ENCODE measurements at regions not wholly inside any gene's neighbourhood (a gene's known extent, or its start where the extent isn't known, plus 50 kb on each side); places are given as distances from the start of the nearest gene placed in this dataset.
"Not testable (repeated sequence)": the region's sequence is repeated elsewhere in the genome, so short reads cannot be mapped to it uniquely, and the experiment has no call there.

DNA sequence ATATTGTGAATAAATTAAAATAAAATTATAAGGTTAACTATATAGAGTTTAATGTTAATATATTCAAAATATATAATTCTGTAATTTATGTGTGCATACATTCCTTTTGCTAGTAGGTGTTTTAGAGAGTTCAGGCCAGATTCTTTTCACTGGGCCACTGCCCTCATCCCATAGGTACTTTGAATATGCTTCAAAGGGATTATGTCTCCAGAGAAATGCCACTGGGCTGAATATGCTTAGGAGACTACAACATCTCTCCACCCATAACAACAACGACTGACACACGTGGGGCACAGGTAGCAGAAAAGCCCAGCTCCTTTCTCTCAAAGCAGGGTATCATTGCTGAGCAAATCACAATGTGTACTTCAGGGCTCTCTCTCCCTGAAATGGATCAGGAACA lies 290.9 kb upstream of the TACR3 start:
- DNase-seq (ENCODE audit: extremely low read depth, low read depth, low spot score): no peak

DNA sequence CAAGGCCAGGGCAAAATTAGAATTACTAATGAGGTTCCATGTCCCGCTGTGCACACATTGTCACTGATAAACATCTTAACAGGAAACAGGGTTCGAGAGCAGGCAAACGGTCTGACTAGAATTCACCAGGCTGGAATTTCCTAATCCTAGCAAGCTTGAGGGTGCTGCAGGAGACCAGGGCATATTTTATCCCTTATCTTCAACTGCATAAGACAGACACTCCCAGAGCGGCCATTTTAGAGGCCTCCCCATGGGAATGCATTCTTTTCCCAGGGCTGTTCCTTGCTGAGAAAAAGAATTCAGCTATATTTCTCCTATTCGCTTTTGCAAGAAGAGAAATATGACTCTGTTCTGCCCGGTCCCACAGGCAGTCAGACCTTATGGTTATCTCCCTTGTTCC lies 282.5 kb upstream of the TACR3 start:
- DNase-seq (ENCODE audit: extremely low read depth, low read depth, low spot score): not testable (repeated sequence)

DNA sequence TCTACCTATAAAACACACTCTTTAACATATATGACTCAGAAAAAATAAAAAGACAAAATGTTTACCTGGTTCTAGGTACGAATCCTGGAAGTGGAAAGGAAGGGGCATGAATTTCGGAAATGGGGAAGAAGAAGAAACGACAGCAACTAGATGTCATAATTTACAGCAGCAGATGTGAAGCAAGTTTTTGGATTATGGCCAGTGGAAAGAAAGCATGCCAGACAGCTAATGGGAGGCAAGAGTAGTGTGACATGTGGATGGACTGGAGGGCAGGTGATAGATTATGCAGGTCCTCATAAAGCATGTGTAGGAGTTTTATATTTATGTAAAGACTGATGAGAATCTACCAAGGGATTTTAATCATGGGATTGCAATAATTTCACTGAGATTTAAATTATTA lies 279.0 kb upstream of the TACR3 start:
- no peak for DNase-seq (ENCODE audit: extremely low read depth, low read depth, low spot score)

DNA sequence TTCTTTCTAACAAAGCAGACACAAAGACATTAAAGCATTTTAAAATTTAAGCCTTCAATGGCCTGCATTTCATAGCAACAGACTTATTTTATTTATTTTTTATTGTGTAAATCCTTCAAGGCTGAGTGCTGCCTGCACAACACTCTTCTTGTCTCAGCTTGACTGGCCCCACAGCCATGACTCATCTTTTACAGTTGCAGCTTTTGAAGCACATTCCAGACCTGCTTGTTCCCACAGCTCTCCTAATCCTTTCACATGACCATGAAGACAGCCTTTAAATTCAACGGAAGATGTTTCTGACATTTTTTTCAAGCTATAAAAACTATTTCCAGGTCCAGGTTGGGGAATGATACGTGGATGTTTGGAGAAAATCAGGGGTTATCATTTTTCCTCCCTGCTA lies 276.9 kb upstream of the TACR3 start:
- no peak for DNase-seq (ENCODE audit: extremely low read depth, low read depth, low spot score)

DNA sequence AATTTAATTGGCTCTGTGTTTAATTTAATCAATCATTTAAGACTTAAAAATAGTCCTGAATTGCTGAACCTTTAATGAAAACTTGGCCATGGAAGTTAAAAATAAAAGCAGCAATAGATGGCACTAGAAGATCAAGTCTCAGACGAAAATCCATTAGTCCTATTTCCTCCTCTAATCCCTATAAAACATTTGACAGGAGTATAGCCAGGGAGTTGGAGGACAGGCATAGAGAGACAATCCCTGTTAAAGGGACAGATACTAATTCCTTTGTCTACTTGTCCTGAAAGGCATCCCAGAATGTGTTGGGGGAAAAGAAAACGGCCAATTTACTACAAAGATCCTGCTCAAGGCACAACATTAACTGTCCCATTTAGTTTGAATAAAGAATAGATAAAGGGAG lies 276.3 kb upstream of the TACR3 start:
- no peak for DNase-seq (ENCODE audit: extremely low read depth, low read depth, low spot score)

DNA sequence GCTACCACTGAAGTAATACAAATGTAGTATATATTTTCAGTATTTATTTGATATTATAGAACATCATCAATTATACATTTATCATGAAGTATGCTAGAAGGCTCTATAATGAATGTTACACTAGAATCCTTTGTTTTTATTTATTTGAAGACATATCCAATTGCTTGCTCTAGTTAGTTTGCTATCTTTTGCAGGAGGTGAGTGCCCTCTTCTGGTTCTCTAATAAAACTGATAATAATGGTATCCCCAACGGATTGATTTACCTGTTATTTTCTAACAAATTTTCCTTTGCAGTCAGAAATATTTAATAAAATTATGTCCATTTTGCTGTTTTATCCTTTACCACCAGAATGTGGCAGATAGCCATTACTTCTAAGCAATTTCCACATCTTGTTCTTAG lies 274.3 kb upstream of the TACR3 start:
- DNase-seq (ENCODE audit: extremely low read depth, low read depth, low spot score): no peak

DNA sequence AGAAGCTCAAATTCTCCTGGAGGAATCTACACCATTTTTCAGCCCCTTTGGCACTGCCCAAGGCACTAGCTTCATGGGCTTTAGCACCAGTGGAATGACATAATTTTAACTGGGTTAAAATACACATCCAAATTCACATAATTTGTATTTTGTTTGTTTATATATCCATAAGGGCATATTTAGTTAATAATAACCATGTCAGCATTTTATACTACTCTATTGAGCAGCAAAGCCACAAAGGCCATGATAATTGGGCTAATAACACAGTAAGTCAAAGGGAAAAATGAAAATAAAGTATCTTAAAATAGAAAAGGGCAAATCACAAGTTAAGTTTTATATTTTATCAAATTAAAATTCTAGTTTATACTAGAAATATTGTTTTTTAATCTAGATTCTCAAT lies 262.7 kb upstream of the TACR3 start:
- DNase-seq (ENCODE audit: extremely low read depth, low read depth, low spot score): no peak

DNA sequence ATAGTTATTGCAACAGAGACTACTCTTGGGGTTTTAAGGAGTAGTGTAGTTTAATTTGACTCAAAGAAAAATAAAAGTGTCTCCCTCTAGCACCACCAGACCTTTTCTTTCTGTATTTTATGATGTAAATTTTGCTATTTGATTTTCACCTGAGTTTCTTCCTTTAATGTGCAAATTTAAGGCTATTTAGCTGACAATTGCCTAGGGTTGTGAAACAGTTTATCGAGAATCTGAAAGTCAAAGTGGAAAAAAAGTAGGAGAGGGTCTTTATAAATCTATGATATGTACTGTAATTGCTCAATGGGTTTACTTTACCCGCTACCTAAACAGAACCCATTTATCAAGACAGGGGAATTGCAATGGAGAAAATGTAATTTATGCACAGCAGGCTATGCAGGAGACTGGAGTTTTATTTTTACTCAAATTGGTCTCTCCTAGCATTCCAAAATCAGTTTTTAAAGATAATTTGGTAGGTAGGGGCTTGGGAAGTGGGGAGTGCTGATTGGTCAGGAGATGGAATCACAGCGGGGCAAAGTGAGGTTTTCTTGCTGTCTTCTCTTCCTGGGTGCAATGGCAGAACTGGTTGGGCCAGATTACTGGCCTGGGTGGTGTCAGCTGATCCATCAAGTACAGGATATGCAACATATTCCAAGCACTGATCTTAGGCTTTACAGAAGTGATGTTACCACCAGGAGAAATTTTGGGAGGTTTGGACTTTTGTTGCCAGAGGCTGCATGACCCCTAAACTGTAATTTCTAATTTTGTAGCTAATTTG lies 228.6 kb upstream of the TACR3 start:
- DNase-seq (ENCODE audit: extremely low read depth, low read depth, low spot score): no peak

DNA sequence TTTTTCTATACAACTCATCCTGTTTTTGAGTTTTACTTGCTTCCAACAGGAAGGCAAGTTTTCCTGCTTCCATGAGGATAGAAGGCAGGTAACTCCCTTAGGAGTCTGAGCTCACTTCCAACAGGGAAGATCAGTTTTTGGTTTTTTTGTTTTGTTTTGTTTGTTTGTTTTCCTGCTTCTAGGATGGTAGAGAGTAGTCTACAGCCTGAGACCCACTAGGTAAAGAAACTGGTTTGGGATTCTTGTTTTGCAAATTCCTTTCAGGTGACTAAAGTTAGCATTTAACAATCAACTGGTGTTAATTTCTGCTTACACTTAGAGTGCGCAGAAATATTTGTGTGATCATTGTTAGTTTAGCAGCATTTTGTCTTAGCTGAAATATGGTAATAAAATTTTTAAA lies 227.8 kb upstream of the TACR3 start:
- DNase-seq (ENCODE audit: extremely low read depth, low read depth, low spot score): no peak

DNA sequence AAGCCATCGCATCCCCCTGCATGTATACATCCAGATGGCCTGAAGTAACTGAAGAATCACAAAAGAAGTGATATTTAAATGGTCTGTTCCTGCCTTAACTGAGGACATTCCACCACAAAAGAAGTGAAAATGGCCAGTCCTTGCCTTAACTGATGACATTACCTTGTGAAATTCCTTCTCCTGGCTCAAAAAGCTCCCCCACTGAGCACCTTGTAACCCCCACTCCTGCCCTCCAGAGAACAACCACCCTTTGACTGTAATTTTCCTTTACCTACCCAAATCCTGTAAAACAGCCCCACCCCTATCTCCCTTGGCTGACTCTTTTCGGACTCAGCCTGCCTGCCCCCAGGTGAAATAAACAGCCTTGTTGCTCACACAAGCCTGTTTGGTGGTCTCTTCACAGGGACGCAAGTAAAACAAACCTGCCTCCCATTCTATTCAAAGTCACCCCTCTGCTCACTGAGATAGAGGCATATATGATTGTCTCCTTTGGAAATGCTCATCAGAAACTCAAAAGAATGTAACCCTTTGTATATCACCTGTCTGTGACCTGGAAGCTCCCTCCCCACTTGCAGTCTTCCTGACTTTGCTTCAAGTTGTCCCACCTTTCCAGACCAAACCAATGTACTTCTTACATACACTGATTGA lies 227.0 kb upstream of the TACR3 start:
- not testable (repeated sequence) for DNase-seq (ENCODE audit: extremely low read depth, low read depth, low spot score)

DNA sequence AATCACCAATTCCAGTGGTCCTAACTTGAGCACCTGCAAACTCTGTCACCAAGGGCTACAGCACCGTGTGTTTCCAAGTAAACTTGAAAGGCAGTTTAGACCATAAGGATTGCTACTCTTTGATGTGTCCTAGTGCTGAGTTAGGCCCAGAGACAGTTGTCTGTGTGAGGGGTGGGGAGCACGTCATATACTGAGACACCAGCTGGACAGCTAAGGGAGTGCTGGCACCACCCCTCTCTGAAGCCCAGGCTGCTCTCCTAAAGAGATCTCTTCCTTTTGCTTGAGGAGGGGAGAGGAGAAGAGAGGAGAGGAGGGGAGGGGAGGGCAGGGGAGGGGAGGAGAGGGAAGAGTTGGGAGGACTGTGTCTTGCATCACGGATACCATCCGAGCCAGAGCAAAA lies 218.7 kb upstream of the TACR3 start:
- DNase-seq (ENCODE audit: extremely low read depth, low read depth, low spot score): no peak

DNA sequence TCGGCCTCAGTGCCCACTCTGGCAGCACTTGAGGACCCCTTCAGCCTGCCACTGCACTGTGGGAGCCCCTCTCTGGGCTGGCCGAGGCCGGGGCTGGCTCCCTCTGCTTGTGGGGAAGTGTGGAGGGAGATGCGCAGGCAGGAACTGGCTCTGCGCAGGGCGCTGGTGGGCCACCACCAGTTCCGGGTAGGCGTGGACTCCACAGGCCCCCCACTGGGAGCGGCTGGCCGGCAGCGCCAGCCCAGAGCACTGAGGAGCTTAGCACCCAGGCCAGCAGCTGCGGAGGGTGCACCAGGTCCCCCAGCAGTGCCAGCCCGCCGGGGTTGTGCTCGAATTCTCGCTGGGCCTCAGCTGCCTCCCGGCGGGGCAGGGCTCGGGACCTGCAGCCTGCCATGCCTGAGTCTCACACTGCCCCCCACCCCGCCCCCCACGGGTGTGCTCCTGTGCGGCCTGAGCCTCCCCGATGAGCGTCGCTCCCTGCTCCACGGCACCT lies 216.9 kb upstream of the TACR3 start:
- no peak for DNase-seq (ENCODE audit: extremely low read depth, low read depth, low spot score)

DNA sequence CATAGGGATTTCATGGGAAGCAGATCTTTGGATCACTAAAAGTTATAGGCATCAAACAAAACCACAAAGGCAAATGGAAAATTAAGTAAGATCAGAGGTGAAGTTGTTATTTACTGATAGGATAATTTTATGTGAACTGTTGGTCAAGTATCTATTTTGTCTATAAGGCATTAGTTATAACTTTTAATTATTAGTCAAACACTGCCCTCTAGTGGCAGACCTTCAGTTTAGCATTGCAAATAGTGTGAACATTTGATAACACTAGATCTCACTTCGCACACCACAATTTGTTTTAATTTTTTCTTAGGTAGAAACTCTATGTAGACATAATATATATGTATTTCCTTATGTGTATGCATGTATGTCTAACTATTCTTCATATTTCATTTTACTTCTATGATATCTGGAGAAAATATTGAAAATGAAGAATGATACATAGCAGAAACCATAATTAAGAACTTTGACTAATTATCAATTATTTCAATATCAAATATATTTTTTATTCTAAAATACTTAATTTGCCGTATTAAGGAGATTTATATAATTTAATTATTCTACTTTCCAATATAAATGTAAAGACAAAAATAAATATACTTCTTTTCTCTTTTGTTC lies 214.5 kb upstream of the TACR3 start:
- peak; percentile 31 for DNase-seq (ENCODE audit: extremely low read depth, low read depth, low spot score)

DNA sequence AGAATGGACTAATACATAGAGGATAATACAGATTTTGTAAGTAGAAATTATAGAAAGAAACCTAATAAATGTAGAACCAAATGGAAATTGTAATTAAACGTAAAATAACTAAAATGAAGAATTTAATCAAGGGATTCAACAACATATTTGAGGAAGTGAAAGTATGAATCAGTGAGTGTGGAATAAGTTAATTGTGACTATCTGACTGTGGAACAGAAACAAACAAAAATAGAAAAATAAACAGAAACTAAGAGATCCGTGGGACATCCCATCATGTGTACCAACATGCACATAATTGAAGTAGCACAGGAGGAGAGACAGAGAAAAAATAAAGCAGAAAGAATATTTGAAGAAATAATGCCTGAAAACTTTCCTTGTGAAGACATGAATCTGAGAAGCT lies 208.6 kb upstream of the TACR3 start:
- DNase-seq (ENCODE audit: extremely low read depth, low read depth, low spot score): no peak

DNA sequence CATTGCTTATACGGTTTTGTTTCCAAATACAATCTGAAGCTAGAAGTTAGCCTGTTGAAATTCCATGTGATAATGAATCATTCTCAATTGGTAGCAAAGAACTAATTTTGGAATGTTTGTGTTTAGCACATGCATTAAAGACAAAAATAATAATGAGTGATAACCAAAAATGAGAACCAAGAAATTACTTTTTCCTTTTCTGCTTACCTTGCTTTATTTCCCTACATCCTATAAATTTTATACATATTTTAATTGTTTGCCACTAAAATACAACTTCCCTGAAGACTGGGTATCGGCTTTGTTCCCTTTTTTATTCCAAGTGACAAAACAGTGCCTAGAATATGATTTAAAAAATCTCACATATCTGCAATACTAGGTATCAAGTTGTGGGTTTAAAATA lies 203.8 kb upstream of the TACR3 start:
- DNase-seq (ENCODE audit: extremely low read depth, low read depth, low spot score): no peak

DNA sequence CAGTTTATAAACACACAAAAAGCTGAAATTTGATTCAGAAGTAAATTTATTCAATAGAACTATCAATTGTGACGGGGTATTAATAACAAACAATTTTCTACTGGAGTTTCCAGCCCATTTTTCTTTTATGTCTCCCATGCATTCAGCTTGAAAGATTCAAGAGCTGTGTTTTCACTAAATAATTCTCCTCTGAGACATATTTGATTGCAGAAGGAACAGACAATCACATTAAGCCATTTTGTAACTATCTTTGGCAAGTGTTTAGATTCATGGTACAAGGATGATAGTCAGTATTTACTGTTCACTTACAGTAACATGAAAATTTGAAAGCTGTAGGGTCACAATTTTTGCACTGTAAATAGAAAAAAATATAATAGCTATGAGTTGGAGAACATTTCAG lies 198.4 kb upstream of the TACR3 start:
- no peak for DNase-seq (ENCODE audit: extremely low read depth, low read depth, low spot score)

DNA sequence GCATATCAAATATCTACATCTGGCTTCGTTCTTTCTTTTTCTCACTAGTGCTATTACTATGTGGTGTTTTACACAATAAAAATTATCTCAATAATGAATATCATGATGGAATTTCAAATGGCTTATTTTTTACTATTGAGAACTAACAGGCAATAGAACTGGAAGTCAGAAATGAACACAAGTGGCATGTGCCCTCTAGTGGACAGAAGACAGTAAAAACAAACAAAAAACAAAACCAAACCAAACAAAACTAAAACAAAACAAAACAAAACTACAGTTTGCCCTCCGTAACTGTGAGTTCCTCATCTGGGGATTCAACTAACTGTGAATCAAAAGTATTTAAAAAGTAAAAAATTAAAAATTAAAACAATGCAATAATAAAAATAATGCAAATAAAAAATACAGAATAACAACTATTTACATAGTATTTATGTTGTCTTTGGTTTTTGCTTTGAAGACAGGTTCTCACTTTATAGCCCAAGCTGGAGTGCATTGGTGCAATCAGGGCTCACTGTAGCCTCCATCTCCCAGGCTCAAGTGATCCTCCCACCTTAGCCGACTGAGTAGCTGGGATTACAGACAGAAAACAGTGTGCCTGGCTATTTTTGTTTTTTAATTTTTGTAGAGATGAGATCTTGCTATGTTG lies 195.6 kb upstream of the TACR3 start:
- DNase-seq (ENCODE audit: extremely low read depth, low read depth, low spot score): no peak

DNA sequence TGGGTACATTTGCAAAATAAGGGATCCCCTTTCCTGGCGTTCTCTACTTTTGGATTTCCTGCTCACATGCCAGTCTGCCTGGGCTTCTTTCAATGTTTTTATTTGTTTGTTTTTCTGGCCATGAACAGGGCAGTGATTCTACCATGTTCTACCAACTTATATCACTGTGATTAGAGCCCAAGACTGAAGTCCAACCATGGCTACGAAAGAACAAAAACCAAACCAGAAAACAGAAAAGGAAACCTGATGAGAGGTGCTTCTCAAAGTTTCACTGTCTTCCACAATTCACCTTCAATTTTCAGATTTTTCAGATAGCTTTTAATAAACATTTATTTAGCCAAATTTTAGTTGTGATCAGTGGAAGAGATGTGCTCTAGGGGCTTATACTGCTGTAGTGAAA lies 187.6 kb upstream of the TACR3 start:
- DNase-seq (ENCODE audit: extremely low read depth, low read depth, low spot score): no peak

DNA sequence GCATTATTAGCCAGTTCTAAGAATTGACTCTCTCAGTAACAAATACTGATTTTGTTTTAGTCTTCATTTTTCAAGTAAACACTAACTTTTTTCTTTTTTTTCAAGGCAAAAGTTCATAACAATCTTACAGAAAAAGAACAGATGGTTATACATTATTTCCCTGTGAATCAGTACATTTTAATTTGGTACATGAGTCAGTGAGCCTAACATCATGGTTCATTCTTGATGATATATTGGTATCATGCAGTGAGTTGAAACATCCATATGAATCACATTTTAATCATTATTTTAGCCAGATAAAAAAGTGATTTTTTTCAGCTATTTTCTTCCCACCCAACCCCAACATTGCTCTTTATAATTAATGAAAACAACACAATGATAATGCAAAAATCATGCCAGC lies 184.3 kb upstream of the TACR3 start:
- DNase-seq (ENCODE audit: extremely low read depth, low read depth, low spot score): no peak

DNA sequence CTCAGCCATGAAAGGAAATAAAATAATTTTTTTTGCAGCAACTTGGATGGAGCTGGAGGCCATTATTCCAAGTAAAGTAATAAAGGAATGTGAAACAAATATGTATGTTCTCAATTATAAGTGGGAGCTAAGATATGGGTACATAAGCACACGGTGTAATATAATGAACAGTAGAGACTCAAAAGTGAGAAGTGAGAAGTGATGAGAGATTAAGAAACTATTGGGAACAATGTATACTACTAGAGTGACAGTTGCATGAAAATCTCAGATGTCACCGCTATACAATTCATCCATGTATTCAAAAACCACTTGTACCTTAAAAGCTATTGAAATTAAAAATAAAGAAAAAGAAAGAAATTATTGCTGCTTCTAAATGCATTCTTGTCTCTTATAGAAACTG lies 182.9 kb upstream of the TACR3 start:
- no peak for DNase-seq (ENCODE audit: extremely low read depth, low read depth, low spot score)

DNA sequence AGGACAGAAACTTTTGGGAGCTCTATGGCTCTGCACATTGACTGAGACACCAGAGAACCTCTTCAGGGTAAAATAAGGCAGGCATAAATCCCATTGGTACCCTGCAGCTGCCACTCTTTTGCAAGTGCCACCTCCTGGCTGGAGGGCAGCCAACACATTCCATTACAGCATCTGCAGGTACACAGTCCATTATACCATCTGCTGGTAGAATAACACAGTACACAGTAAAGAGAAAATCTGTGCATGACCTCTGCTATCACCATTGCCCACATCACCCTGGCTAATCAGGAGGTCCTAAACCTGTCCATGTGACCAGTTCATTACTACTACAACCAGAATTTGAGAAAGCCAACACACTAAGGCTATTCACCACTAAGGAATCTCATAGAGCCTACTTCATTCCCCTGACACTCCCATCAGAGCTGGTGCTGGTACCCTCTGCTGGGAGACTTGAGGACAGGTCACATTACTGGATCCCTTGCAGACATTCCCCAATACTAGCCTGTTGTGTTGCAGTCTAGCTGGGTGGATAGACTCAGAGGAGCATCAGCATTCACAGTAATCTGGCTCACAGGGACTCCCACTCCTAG lies 176.2 kb upstream of the TACR3 start:
- no peak for DNase-seq (ENCODE audit: extremely low read depth, low read depth, low spot score)
